GM12878 (cell line): ENCODE measurements at regions not wholly inside any gene's neighbourhood (a gene's known extent, or its start where the extent isn't known, plus 50 kb on each side); places are given as distances from the start of the nearest gene placed in this dataset.

ENCODE experiments used
- ATAC-seq: fragments of 200-7000 bp; cut with Tn5 transposase; 3 replicates; pipeline ENCODE4 v1.9.1; 2020; ENCODE audit warnings: mild to moderate bottlenecking, moderate library complexity
- BruUV-seq: library from RNA; stranded (reverse); fragments of 400-500 nt; replicated peaks from 2 replicates; lab custom pipeline; 2021; lab: Mats Ljungman, UMichigan
- CTCF ChIA-PET: fragments of 300-600 bp; sonication (Branson Sonifier 250); formaldehyde crosslinking; extraction: SDS; loops from one replicate; lab custom pipeline; 2021; ENCODE audit warnings: inconsistent platforms; lab: Yijun Ruan, JAX
- POLR2A ChIA-PET: fragments of 350-600 bp; formaldehyde crosslinking; extraction: SDS; loops from one replicate; lab custom pipeline; 2021; ENCODE audit warnings: inconsistent platforms; lab: Charles Lee
- RAD21 ChIA-PET: fragments of 300-600 bp; sonication (Branson Sonifier 250); formaldehyde crosslinking; loops from one replicate; lab custom pipeline; 2023; ENCODE audit warnings: antibody characterized with exemption; ENCODE audit not compliant: unreplicated experiment; lab: Charles Lee
- SMC1A ChIA-PET: fragments of 300-600 bp; sonication (Branson Sonifier 250); formaldehyde crosslinking; loops from one replicate; lab custom pipeline; 2023; ENCODE audit not compliant: unreplicated experiment, uncharacterized antibody; lab: Charles Lee
- DNase-seq: peaks from one replicate; pipeline ENCODE4 v3.0.0-alpha.2; 2011; ENCODE audit warnings: low read depth, low spot score
- FAIRE-seq: peaks from 3 replicates; lab custom pipeline; 2011; peaks lifted over from hg19 to GRCh38; lab: Jason Lieb, UNC
- H2AFZ ChIP-seq: 2 replicates; pipeline ENCODE4 v1.6.0; 2011; ENCODE audit warnings: low read depth, low read length, control low read depth; ENCODE audit not compliant: control insufficient read depth
- H3K27ac ChIP-seq: 2 replicates; pipeline ENCODE4 v1.5.1; 2011; ENCODE audit warnings: control low read depth; ENCODE audit not compliant: control insufficient read depth, insufficient read depth
- H3K27me3 ChIP-seq, 2 experiments: replicated peaks in 1 of 2; 2 replicates each; pipeline versions ENCODE4 v1.6.0 to v1.6.1; 2011; ENCODE audit warnings: low read length in 1 of 2; ENCODE audit not compliant: control insufficient read depth in 2 of 2, insufficient read depth in 2 of 2
- H3K36me3 ChIP-seq, 2 experiments: 2 replicates each; pipeline ENCODE4 v1.5.1; 2011; ENCODE audit warnings: low read length in 1 of 2; ENCODE audit not compliant: control insufficient read depth in 2 of 2, insufficient read depth in 2 of 2
- H3K4me1 ChIP-seq: 2 replicates; pipeline ENCODE4 v1.6.1; 2011; ENCODE audit warnings: mild to moderate bottlenecking, low read length, moderate library complexity, mixed read lengths; ENCODE audit not compliant: control insufficient read depth, insufficient read depth
- H3K4me2 ChIP-seq: 2 replicates; pipeline ENCODE4 v1.6.0; 2011; ENCODE audit warnings: control low read depth; ENCODE audit not compliant: control insufficient read depth, insufficient read depth
- H3K4me3 ChIP-seq: fragments of 200-600 bp; sonication (generic); 2 replicates; pipeline ENCODE4 v1.5.1; 2016
- H3K79me2 ChIP-seq: 2 replicates; pipeline ENCODE4 v1.6.0; 2011; ENCODE audit warnings: low read length; ENCODE audit not compliant: control insufficient read depth, insufficient read depth
- H3K9ac ChIP-seq: 2 replicates; pipeline ENCODE4 v1.8.0; 2011; ENCODE audit warnings: low read length, control low read depth, mixed read lengths; ENCODE audit not compliant: control insufficient read depth, insufficient read depth
- H3K9me3 ChIP-seq: replicated peaks from 3 replicates; pipeline ENCODE4 v1.5.1; 2011; ENCODE audit warnings: mild to moderate bottlenecking, low read length; ENCODE audit not compliant: control insufficient read depth, insufficient read depth
- H4K20me1 ChIP-seq: 2 replicates; pipeline ENCODE4 v1.6.0; 2011; ENCODE audit not compliant: control insufficient read depth, insufficient read depth
- BACH1 ChIP-seq: fragments of 450-650 bp; IDR thresholded peaks from 2 replicates; pipeline ENCODE4 v1.6.1; 2017; ENCODE audit warnings: mild to moderate bottlenecking, borderline replicate concordance
- CBX3 ChIP-seq: fragments of 200-600 bp; sonication (generic); IDR thresholded peaks from 2 replicates; pipeline ENCODE4 v1.6.1; 2016; ENCODE audit warnings: low read depth, borderline replicate concordance
- CBX5 ChIP-seq: sonication (generic); IDR thresholded peaks from 2 replicates; pipeline ENCODE4 v1.6.1; 2016; ENCODE audit warnings: low read depth, moderate library complexity, mild to moderate bottlenecking, inconsistent platforms
- DPF2 ChIP-seq: fragments of 450-650 bp; IDR thresholded peaks from 2 replicates; pipeline ENCODE4 v1.6.1; 2017; ENCODE audit warnings: mild to moderate bottlenecking
- E2F4 ChIP-seq: IDR thresholded peaks from 2 replicates; pipeline ENCODE4 v1.6.1; 2012; ENCODE audit warnings: low read depth, low read length, improper control_type of control experiment
- E4F1 ChIP-seq: fragments of 450-650 bp; IDR thresholded peaks from 2 replicates; pipeline ENCODE4 v1.6.1; 2018; ENCODE audit warnings: borderline replicate concordance, mild to moderate bottlenecking; ENCODE audit not compliant: partially characterized antibody
- NFXL1 ChIP-seq: fragments of 450-650 bp; IDR thresholded peaks from 2 replicates; pipeline ENCODE4 v1.6.1; 2017; ENCODE audit warnings: antibody characterized with exemption, mild to moderate bottlenecking, borderline replicate concordance
- RAD51 ChIP-seq: fragments of 450-650 bp; IDR thresholded peaks from 2 replicates; pipeline ENCODE4 v1.6.1; 2016; ENCODE audit warnings: moderate library complexity, mild to moderate bottlenecking, inconsistent platforms
- RBBP5 ChIP-seq: fragments of 200-600 bp; sonication (generic); conservative IDR thresholded peaks from 2 replicates; pipeline ENCODE4 v1.6.1; 2016
- SMARCA5 ChIP-seq: fragments of 450-650 bp; IDR thresholded peaks from 2 replicates; pipeline ENCODE4 v1.6.1; 2017; ENCODE audit warnings: mild to moderate bottlenecking
- SREBF1 ChIP-seq: IDR thresholded peaks from 2 replicates; pipeline ENCODE4 v1.6.1; 2012; ENCODE audit warnings: mild to moderate bottlenecking, low read length
- STAT1 ChIP-seq: fragments of 450-650 bp; conservative IDR thresholded peaks from 2 replicates; pipeline ENCODE4 v1.6.1; 2014; ENCODE audit warnings: antibody characterized with exemption, mild to moderate bottlenecking
- TCF3 ChIP-seq: IDR thresholded peaks from 2 replicates; pipeline ENCODE4 v1.6.1; 2012; ENCODE audit warnings: low read depth, mild to moderate bottlenecking, low read length, borderline replicate concordance; ENCODE audit not compliant: insufficient read depth
- USF1 ChIP-seq: IDR thresholded peaks from 2 replicates; pipeline ENCODE4 v1.6.1; 2011; ENCODE audit warnings: borderline replicate concordance, low read depth, mild to moderate bottlenecking, moderate library complexity, mixed read lengths, low read length; ENCODE audit not compliant: insufficient read depth; ENCODE audit errors: extremely low read length
- YY1 ChIP-seq: IDR thresholded peaks from 2 replicates; pipeline ENCODE4 v1.6.1; 2011; ENCODE audit warnings: low read depth, mild to moderate bottlenecking, low read length
- WGBS: methylation state at CpG from one replicate; pipeline ENCODE4 v1.1.6; 2016; ENCODE audit warnings: low lambda C conversion rate; ENCODE audit not compliant: insufficient replicate concordance, insufficient coverage; ENCODE audit errors: missing lambda C conversion rate; 5-methylcytosine and 5-hydroxymethylcytosine counted together
- in situ Hi-C: fragments of 300-500 bp; cut with MboI; formaldehyde crosslinking; loops from 9 replicates; pipeline ENCODE4 v1.14.3; 2018; ENCODE audit warnings: mixed read lengths
- intact Hi-C: fragments of 100-400 bp; cut with micrococcal nuclease; formaldehyde crosslinking; loops from one replicate; pipeline ENCODE4 v1.14.2; 2022; ENCODE audit not compliant: unreplicated experiment

GRCh38 chr10:100631192-100631591, 95.4 kb downstream of the HIF1AN start:
- in situ Hi-C loops, result no loop called here
- no peak for TF ChIP-seq SREBF1
- TF ChIP-seq SMARCA5, result no peak
- TF ChIP-seq NFXL1, result no peak
- no peak for TF ChIP-seq BACH1
- no peak for TF ChIP-seq STAT1
- TF ChIP-seq CBX3, result no peak
- TF ChIP-seq E4F1, result no peak
- TF ChIP-seq CBX5, result no peak
- no peak for TF ChIP-seq RBBP5
- TF ChIP-seq USF1, result no peak
- TF ChIP-seq TCF3, result no peak
- no peak for TF ChIP-seq RAD51
- TF ChIP-seq YY1, result no peak
- TF ChIP-seq DPF2, result no peak
- TF ChIP-seq E2F4, result no peak
- Histone ChIP-seq H3K4me2 (no peak overlapping the region), H3K4me1 (no peaks in the 10 kb centered on the region), H3K4me3 (no peak overlapping the region), H3K27ac (no peak overlapping the region), H3K79me2 (no peaks in the 10 kb centered on the region), H3K9me3 (no peaks in the 10 kb centered on the region), H2AFZ (no peak overlapping the region), H3K27me3 (peaks cover 0 to 2% of the 10 kb centered on the region in 2 experiments; a peak in 2 of 4 replicates), H3K36me3 (no peaks in the 10 kb centered on the region), H3K9ac (no peak overlapping the region), H4K20me1 (no peaks in the 10 kb centered on the region)
- FAIRE-seq, result no peak
- ChIA-PET SMC1A (no interaction called here), POLR2A (no interaction called here), RAD21 (no interaction called here), CTCF (no interaction called here)
- no peak for ATAC-seq
- 4% methylated on average over 2 of the region's 2 CpGs for WGBS
- intact Hi-C loops, result no loop called here
- BruUV-seq, result no TSS peak
- no peak for DNase-seq
